Astrocyte of the cerebellum (primary cell): ENCODE measurements at regions not wholly inside any gene's neighbourhood (a gene's known extent, or its start where the extent isn't known, plus 50 kb on each side); places are given as distances from the start of the nearest gene placed in this dataset.

Experiments used
- DNase-seq: peaks from one replicate; pipeline ENCODE4 v3.0.0-alpha.2; 2011; ENCODE audit warnings: low read depth
- H3K4me3 ChIP-seq: 2 replicates; pipeline ENCODE4 v1.5.1; 2011; ENCODE audit warnings: mild to moderate bottlenecking, low read depth, low read length, moderate library complexity
- in situ Hi-C: cut with HindIII; loops from 2 replicates; pipeline ENCODE4 v1.10.0; 2017; ENCODE audit warnings: low sequenced_read_pairs
- TF ChIP-seq, protein P1 (sequence below): IDR thresholded peaks from 2 replicates; pipeline ENCODE4 v1.5.1; 2012; ENCODE audit warnings: low read length, low read depth, moderate library complexity, mild to moderate bottlenecking; ENCODE audit errors: missing control alignments

DNA sequence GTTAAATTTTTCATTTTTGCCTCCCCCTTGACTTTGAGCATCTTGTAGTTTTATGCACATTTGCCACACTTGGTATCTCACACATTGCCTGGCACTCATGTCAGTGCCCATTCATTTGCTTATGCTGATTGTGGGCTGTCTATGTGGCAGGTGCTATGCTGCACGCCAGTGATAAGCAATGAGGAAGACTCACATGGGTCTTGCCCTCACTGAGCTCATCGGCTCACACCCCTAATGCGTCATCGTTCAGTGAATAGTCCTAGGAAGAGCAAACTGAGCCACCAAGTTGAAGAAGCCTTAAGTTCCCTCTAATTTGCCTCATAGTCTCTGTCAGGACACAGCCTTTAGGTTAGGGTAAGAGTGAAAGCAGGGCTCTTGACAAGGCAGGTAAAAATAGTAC is 209.4 kb upstream of the IL12B start:
- in situ Hi-C loops = no loop called here
- no peak overlapping the region for H3K4me3 ChIP-seq
- DNase-seq = no peak
- TF ChIP-seq, protein P1, sequence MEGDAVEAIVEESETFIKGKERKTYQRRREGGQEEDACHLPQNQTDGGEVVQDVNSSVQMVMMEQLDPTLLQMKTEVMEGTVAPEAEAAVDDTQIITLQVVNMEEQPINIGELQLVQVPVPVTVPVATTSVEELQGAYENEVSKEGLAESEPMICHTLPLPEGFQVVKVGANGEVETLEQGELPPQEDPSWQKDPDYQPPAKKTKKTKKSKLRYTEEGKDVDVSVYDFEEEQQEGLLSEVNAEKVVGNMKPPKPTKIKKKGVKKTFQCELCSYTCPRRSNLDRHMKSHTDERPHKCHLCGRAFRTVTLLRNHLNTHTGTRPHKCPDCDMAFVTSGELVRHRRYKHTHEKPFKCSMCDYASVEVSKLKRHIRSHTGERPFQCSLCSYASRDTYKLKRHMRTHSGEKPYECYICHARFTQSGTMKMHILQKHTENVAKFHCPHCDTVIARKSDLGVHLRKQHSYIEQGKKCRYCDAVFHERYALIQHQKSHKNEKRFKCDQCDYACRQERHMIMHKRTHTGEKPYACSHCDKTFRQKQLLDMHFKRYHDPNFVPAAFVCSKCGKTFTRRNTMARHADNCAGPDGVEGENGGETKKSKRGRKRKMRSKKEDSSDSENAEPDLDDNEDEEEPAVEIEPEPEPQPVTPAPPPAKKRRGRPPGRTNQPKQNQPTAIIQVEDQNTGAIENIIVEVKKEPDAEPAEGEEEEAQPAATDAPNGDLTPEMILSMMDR = no peak

DNA sequence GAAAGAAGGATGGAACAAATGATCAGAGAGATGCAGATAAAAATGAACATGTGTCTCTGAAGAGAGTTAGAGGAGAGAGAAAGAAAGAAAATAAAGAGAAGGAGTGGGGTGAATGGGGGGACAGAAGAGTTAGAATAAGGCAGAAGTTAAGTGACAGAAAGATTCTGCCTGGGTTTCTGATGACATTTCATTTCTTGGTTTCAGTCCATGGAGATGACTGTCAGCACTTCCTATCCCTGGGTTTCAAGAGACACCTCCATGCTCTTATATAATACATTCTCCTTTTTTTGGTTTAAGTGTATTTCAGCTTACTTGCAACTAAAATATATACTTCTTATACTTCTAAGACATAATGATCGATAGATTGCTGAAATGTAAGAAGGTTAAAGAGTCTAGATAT is 213.0 kb upstream of the IL12B start:
- DNase-seq = no peak
- H3K4me3 ChIP-seq = no peak overlapping the region
- in situ Hi-C loops = no loop called here
- TF ChIP-seq, protein P1 = no peak

DNA sequence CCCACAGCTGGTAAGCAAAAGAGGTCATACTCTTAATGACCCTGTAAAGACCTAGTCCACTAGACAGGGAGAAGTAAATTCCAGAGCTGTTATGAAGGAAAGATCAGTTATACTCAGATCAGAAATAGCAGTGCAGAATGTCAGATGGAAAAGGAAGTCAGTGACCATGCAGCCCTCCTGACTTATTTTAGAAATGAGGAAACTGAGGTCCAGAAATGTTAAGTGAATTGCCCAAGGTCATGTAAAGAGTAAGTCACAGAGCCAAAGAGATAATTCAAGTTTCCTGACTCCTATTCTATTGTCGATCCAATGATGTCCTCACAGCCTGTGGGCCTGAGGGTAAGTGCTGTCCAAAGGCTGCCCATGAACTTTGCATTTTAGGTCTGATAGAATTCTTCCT is 214.9 kb upstream of the IL12B start:
- in situ Hi-C loops = no loop called here
- TF ChIP-seq, protein P1 = no peak
- H3K4me3 ChIP-seq = no peak overlapping the region
- DNase-seq = no peak

DNA sequence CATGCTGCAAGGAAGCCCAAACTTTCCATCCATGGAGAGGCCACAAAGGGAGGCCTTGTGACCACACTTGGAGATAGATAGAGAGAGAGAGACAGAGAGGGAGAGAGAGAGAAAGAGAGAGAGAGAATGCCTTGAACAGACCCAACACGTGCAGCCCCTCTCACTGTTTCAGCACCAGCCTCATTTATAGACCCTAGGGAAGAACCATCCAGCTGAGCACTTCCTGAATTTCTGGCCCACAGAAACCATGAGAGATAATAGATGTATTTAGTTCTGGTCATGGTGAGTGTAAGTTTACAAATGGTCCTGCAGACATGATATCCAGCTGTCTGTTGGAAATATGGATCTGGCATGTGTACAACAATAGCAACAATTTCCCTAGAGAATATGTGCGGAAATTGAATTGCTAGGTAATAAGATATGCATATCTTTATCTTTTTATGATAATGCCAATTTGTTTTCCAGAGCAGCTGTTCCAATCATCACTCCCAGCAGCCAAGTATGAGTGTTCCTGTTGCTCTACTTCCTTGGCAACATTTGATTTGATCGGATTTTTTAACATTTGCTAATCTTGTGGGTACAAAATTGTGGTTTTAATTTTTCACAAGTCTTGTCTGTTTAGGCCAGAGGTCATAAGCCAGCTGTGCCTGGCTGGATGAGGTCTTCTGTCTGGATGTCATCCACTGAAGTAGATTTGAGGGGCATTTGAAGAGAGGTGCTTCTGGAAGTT is 217.3 kb upstream of the IL12B start:
- TF ChIP-seq, protein P1 = no peak
- no peak overlapping the region for H3K4me3 ChIP-seq
- peak; percentile 15 for DNase-seq
- in situ Hi-C loops = no loop called here

DNA sequence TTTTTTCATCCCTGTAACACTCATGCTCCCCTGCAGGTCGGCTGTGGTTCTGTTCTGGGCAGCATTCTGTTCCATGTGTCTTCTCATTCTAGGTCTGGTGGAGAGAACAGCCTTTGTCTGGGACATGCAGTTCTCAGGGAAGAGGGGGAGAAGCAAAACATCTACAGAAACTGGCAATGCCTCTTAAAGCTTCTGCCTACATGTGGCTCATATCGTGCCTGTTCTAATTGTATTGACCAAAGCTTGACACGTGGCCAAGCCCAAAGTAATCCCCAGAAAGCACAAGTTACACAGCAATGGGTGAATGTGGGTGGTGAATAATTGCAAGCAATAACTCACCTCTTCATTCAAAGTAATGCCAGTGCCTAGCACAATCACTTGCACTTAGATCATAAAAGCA is 218.2 kb upstream of the IL12B start:
- TF ChIP-seq, protein P1 = no peak
- no peak overlapping the region for H3K4me3 ChIP-seq
- in situ Hi-C loops = no loop called here
- DNase-seq = no peak

DNA sequence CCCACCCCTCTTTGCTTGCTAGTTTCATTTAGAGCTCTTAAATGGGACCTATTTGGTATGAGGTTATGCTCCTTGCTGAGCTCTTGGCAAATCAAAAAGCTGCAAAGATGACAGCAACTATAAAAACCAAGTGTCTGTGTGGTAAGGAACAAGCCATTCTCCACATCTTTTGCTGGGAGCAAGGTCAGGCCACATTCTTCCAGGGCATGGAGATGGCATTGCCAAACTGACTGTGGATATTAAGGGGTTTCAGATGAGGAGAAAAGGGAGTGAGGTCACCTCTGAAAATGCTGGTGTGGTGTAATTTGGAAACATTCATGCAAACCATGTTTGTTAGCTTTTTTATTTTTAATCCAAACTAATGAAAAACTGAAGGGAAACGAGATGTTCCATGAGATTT is 218.8 kb upstream of the IL12B start:
- no peak overlapping the region for H3K4me3 ChIP-seq
- in situ Hi-C loops = no loop called here
- TF ChIP-seq, protein P1 = no peak
- no peak for DNase-seq
